Posterior cingulate gyrus (tissue), 11 donors: ENCODE measurements at regions not wholly inside any gene's neighbourhood (a gene's known extent, or its start where the extent isn't known, plus 50 kb on each side); places are given as distances from the start of the nearest gene placed in this dataset.

Experiments
- DNase-seq, 10 donors: peaks; one replicate each; pipeline versions ENCODE4 v3.0.0 to v3.0.0-alpha.2; 2020 to 2021; ENCODE audit warnings: mixed read lengths in 3 of 10
- intact Hi-C: fragments of 100-400 bp; cut with DNase I; formaldehyde crosslinking; loops from one replicate; pipeline ENCODE4 v1.15.1; 2023

GRCh38 chr12:115251727-115252126, 567.8 kb upstream of the TBX3 start:
- intact Hi-C loops, result no loop called here
- DNase-seq, result no peak

DNA sequence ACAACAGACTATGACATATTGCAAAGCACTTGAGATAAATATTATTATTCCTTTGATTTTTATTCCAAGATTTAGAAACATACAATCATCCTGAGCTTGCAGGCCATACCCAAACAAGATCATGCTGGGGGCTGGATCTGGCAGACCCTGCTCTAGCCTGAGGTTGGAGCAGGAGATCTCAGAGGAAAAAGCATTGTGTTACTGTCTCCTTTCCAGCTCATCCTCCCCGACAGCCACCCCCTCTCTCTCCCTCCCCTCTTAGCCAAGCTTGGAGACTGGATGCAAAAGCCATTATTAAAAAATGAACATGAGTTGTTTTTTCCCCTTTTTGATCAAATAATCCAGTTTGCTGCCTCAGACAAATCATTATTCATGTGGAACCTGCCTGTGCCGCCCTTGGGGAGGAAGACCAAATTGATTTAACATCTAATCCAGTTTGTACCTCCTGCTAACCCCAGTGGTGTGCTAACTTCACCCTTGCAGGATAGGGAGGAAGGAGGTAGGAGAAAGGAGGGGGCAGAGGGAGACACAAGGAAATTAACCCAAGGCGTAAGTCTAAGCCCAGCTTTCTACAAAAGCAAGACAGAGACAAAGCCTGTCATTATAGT, 565.8 kb upstream of the TBX3 start:
- intact Hi-C loops, result no loop called here
- DNase-seq, result no peak

DNA sequence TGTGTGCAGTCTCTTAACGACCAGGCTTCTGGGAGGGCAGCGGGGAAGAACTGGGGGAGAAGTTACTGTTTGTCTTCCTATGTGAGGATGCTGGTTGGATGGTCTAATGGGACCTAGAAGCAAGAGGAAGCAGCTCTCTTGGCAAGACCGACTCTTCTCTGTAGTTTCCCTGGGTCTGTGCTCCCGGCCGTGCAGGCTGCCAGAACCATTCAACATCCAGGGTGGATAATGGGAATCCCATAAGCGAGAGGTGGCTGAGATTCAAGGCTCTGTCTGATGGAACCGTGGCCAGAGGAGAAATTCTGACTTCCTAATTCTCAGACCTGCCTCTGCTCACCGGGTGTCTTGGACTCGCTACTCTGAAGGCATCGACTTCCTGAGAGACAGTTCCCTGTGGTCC, 561.0 kb upstream of the TBX3 start:
- intact Hi-C loops, result no loop called here
- no peak for DNase-seq

GRCh38 chr12:115243933-115244628, 560.1 kb upstream of the TBX3 start:
- intact Hi-C loops, result no loop called here
- no peak for DNase-seq

GRCh38 chr12:115240251-115240650, 556.3 kb upstream of the TBX3 start:
- DNase-seq, result no peak
- intact Hi-C loops, result no loop called here

DNA sequence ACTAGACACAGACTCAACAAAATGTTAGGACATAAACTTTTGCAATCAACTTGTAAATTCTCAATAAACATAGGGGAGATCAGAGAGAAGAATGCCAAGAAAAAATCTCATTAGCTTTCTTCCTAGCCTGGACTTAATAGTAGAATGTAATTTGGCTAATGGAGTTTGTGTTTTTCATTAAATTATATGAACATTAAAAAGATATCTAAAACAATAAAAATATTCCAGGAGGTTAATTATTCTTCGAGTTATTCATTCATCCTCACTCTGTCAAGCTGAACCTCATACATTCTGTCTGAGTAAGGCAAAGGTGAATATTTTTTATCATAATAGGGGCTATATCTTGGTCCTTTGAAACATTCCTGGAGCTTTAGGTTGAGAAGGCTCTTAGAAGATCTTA, 551.9 kb upstream of the TBX3 start:
- DNase-seq, result no peak
- intact Hi-C loops, result no loop called here

- intact Hi-C loops, result no loop called here
- no peak for DNase-seq
Measured at GRCh38 chr12:115233891-115234543, 550.0 kb upstream of the TBX3 start.

- no peak for DNase-seq
- intact Hi-C loops, result no loop called here
Measured at GRCh38 chr12:115232455-115233156, 548.6 kb upstream of the TBX3 start.

DNA sequence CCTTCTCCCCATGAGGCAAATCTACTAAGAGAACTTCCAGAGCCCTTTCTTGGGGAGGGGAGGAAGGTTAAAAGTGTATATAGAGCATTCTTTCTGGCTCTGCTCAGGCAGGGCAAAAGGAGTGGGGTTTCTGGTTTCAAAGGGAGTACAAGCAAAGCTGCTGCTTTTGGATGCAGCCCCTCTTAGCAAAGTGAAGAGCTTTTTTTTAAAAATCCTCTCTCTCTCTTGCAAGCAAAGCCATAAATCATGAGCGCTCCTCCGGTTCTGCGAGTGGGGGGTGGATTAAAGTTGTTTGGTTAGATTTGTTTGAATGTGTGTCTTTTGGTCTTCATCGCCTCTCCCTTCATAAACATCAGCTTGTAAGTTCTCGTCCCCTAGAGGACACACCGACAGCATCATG, 546.6 kb upstream of the TBX3 start:
- intact Hi-C loops, result no loop called here

DNA sequence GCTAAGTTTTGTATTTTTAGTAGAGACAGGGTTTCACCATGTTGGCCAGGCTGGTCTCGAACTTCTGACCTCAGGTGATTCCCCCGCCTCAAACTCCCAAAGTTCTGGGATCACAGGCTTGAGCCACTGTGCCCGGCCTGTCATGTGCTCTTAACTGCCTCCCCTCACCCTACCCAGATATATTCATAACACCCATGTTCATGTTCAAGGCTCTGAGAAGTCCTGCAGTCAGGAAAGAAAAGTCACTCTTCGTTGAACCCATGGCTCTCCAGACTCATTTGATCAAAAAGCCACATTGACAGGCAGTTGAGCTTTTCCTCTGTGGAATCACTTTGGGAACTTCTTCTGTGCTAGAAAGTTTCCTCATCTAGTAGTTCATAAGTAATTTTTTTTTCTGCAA, 545.5 kb upstream of the TBX3 start:
- no peak for DNase-seq
- intact Hi-C loops, result no loop called here

More for the DNA sequence above, 546.6 kb upstream of the TBX3 start:
- DNase-seq, result no peak

GRCh38 chr12:115228434-115228833, 544.5 kb upstream of the TBX3 start:
- intact Hi-C loops, result no loop called here
- no peak for DNase-seq

DNA sequence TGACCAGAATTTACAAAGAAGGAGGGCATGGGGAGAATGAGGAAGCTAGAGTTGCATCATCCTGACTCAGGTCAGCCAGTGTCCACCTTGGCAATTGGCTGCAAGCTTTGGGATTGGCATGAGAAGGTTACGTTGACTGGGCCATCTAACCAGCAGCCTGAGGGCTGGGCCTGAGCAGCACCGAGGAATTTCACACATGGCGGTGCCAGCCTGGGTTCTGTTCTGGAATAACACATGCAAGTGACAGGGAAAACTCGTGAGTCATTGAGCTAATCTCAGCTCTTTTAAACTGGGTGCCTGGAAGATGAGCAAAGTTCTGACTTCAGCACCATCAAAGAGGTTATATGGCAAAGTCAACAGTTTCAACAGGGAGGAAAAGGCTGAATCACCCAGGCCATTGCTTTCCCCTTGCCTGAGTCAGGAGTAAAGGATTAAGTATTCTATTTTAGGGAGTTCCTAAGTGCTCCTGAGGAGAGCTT, 543.2 kb upstream of the TBX3 start:
- intact Hi-C loops, result no loop called here
- no peak for DNase-seq

GRCh38 chr12:115225845-115226244, 541.9 kb upstream of the TBX3 start:
- no peak for DNase-seq
- intact Hi-C loops, result no loop called here

DNA sequence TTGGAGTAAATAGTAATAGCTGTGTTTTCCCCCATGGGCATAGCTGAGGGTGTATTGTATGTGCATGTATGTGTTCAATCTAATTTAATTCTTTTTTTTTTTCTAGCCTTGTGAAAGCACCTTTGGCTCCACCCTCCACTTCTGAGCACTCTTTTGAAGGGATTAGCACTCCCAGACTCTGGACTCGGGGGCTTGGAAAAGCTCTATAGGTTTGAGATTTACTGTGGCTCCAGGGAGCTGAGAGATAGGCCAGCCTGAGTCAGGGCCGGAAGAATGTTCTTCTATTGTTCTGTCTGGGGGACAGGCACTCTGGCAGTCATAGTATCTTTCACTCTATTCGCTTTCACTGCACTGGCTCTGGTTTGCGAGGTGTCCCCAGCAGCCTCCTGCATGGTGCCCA, 540.0 kb upstream of the TBX3 start:
- intact Hi-C loops, result no loop called here
- DNase-seq, result no peak

- no peak for DNase-seq
- intact Hi-C loops, result no loop called here
Measured at GRCh38 chr12:115223322-115223721, 539.3 kb upstream of the TBX3 start.

DNA sequence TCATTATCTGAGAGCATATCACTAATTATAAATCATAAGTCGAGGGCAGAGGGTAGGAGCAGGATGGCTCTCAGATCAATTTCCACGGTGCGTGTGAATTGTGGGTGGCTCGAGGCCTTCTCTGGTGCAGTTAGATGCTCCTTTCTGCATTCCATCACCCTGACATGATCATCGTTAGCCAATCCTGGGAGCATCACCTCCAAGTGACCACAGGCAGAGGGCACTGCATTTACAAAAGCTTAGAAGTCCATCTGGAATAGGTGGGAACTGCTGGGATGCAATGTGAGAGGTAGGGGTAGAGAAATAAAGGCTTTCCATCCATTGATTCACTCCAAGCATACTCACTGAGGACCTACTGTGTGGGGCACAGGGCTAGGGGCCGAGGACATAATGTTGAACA, 538.2 kb upstream of the TBX3 start:
- intact Hi-C loops, result no loop called here

DNA sequence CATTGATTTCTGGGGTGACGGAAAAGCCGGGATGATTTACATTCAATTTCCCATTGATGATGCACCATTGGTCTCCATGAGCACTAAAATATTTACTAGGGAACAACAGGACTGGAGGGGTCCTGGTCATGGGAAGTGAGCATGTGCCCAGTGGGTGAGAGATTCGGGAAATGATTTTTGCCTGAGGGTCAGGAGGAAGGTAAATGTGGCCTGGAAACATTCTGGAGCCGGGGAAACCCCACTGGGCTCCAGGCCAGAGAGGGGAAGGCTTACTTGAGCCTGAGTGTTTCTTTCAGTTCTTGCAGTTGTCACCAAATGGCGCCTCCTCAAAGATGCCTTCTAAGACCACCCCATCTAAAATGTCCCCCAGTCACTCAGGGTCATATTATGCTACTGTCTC, 532.3 kb upstream of the TBX3 start:
- intact Hi-C loops, result no loop called here
- DNase-seq, result no peak

More for the DNA sequence above, 538.2 kb upstream of the TBX3 start:
- DNase-seq, result no peak

GRCh38 chr12:115215544-115215943, 531.6 kb upstream of the TBX3 start:
- intact Hi-C loops, result no loop called here
- no peak for DNase-seq

DNA sequence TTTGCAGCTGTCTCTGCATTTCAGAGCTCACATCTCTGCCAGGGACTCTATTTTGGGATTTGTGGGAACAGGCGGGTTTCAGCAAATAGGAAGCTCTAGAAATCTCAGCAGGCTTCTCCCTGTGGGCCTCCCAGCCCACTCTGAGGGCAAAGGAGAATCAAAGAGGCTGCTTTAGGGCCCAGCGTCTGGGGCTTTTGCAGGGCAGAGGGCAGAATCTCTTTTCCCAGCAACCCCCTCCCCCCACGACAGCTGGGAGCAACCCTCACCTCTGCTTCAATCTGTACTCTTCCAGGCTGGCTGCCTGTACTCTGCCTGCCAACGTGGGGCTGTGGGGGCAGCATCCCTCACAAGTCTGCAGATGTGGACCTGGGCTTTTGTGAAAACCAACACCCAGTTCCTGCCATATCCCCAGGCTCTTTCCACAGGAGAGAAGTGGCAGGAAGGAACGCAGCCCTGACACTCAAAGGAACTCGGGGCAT, 529.6 kb upstream of the TBX3 start:
- DNase-seq, result peak in 8 of 10 donors; percentile 18 to 89 (median 44)
- intact Hi-C loops, result no loop called here

DNA sequence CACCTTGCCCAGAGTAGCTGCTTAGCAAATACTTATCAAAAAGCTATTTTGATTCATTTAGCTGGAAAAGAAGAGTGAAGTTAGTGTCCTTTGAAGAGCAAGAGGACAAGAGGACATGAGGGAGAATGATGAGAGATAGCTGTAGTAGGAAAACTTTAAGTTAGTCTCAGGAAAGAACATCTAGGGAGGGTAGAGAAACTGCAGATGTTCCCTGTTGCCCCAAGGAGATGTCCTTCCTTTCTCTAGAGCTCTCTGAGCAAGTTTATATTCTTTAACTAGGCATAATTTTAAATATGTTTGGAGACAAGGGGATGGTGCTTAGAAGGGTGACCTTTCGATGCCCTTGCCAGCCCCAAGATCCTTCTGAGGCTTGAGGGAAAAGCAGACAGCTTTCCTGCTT, 529.1 kb upstream of the TBX3 start:
- intact Hi-C loops, result no loop called here

GRCh38 chr12:115212356-115212755, 528.4 kb upstream of the TBX3 start:
- intact Hi-C loops, result no loop called here
- no peak for DNase-seq

More for the DNA sequence above, 529.1 kb upstream of the TBX3 start:
- DNase-seq, result no peak
